NCI-H2227 treated with DMSO at 0.1 percent for 48 hours (cell line): ENCODE measurements at regions not wholly inside any gene's neighbourhood (a gene's known extent, or its start where the extent isn't known, plus 50 kb on each side); places are given as distances from the start of the nearest gene placed in this dataset.

Experiments used
- DNase-seq: peaks from one replicate; lab custom pipeline; 2025; lab: John Stamatoyannopoulos, UW

DNA sequence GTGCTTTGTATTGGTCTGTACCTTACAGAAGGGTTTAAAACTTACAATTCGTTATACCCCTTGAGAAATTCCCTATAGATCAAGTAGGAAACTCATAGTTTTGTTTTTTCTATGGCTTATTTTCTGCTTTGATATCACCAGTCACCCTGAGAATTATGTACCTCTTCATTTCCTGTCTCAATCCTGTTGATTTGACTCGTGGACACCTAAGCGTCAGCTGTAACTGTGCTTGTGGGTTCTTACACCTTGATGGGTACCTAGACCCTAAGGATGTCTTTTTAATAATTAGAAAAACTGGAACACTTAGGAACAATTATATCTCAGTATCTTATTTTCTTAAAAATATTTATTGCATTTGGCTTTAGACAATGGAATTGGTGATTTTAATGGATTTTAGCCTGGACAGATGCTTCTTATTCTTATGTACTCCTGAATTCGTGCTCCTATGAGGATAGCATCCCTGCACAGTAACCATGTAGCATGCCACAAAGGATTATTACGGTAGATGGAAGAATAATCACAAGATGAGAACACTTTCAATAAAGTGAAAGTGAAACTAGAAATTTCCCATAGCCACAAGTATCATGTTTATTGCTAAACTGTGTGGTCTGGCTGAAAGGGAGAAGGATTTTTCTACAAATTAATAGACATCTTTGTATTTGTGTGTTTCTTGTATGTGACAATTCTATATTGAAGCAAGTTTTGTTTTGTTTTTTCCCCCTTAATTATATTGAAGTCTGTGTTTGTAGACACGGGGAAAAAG, 1920.3 kb upstream of the WWC1 start:
- DNase-seq: peak; percentile 17

DNA sequence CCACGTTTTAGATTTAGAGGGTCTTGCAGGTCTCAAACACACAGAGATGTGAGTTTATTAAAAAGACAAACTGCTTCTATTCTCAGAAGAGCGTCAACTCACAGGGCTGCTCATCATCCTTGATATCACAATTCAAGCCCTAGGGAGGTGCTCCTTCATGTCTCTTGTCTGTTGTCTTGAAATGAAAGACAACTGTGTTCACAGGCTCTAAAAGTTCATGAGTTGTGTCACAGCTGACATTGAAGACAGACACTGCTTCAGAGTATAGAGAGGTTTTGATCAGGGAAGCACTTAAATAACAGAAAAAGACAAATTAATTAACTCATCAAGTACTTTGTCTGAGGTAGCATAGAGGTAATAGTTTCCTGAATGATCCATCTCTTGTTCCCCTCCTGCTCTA, 1917.6 kb upstream of the WWC1 start:
- no peak for DNase-seq

DNA sequence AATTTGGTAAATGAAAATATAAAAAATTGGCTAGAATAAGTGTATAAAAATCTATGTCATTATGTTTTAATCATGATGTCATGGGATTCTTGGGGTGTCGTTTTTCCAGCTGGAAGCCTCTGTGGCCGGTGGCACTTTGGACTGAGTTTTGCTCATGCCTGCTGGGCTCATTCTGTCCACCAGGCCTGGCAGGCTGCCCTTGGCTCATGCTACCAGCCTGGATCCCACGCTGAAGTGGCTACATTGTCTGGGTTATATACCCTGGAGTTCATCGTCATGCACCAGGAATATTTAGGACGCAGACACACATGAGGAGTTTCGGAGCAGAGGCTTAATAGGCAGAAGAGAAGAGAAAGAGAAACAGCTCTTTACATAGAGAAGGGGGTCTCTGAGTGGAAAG, 1913.7 kb upstream of the WWC1 start:
- DNase-seq: no peak

DNA sequence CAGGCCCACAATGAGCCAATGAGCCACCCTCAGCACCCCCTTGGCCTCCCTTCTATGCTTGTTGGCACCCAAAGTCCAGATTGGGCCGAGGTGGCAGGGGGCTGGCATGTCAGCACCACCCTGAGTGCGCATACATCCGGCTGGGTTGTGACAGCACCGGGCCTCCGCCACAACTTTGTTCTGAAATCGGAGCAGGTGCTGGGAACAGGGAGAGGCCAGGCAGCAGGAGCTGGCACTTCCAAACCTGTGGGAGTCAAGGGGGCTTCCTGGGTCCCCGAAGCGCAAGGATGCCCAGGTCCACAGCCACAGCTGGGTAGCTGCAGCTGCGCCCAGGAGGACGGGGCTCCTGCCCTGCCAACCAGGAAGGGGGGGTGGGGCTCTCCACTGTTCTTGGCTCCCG, 1911.9 kb upstream of the WWC1 start:
- DNase-seq: no peak

DNA sequence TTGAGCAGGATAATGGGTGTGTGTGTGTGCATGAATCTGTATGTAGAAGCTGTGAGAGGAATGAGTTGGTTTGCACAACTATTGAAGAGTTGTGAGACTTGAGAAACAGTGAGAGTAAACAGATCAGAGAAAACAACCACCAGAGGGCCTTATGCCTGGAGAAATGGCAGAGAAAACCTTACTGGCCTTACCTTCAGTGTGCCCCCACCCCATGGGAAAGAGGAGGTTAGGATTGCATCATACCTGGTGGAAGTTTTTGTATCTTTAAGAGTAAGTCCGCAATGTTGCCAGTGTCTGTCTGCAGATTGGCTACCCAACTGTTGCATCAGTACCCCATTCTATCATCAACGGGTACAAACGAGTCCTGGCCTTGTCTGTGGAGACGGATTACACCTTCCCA, 1909.4 kb upstream of the WWC1 start:
- no peak for DNase-seq

DNA sequence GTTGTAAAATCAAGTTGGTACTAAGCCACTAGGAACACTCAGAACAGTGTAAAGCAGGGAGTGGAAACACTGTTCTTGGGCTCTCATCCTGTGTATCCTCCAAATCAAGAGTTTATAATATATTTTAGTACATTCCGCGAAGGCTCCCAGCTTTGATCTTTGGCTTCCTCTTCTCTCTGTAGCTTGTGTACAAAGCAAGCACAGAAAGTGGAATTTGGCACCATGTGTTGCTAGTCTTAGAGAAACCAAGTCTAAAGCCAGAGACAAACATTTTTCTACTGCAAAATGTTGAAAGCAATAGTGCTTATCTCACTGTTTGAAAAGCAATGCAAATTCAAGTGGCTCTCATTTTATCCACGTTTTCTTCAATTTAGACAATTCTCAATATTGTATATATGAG, 1893.3 kb upstream of the WWC1 start:
- no peak for DNase-seq

DNA sequence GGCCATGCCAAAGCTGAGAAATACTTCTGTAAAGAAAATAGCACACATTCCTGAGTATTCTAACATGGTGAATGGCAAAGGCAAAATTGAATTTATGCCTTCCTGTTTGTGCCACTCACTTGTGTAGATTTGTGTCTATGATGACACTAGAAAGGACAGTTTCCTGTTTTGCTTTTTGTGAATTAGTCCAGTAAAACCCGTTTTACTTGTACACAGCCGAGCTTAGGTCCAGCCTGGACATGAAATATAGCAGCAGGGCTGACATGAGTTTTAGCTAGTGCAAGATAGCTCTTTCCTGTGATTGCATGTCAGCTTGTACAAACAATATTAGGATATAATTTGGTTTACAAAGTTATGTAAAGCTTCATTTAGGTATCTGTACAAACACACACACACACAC, 1891.7 kb upstream of the WWC1 start:
- DNase-seq: no peak

DNA sequence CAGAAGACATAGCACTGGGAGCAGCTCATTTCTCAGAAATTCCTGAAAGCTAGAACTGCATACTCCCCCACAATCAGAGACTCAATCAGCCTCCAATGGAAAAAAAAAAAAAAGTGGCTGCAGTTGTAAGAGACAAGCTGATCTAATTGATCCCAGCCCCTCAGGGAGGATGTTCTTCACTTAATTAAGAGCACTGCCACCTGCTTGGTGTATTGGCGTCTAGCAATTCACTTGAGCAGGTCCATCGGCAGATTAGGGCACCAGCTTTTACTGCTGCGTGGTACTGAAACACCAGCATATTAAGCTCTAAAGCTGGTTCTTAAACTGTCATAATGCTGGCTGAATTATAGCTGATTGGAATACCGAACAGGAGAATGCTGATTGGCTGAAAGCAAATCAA, 1890.1 kb upstream of the WWC1 start:
- DNase-seq: no peak

DNA sequence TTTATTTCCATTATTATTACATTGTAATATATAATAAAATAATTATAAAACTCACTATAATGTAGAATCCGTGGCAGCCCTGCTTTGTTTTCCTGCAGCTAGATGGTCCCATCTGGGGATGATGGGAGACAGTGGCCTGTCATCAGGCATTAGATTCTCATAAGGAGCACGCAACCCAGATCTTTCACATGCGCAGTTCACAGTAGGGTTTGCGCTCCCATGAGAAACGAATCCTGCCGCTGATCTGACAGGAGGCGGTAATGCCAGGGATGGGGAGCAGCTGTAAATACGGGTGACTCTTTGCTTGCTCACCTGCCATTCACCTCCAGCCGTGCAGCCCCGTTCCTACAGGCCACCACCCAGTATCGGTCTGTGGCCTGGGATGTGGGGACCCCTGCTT, 1879.3 kb upstream of the WWC1 start:
- no peak for DNase-seq

DNA sequence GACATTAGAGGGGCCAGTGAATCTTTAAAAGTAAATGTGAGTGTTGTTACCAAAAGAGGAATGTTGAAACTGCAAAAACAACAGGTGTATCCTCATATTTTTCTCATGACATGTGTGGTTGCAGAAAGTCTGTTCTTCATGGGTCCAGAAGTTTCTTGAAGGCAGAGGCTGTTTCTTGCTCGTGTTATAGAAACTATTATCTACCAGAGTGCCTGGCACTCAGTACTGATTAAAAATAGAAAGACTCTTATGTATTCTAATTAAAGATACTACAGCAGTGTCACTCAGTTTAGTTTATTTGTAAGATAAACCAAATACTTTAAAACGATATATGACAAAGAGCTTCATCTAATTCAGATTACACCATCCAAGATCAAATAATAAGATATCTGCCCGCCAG, 1864.2 kb upstream of the WWC1 start:
- DNase-seq: no peak

DNA sequence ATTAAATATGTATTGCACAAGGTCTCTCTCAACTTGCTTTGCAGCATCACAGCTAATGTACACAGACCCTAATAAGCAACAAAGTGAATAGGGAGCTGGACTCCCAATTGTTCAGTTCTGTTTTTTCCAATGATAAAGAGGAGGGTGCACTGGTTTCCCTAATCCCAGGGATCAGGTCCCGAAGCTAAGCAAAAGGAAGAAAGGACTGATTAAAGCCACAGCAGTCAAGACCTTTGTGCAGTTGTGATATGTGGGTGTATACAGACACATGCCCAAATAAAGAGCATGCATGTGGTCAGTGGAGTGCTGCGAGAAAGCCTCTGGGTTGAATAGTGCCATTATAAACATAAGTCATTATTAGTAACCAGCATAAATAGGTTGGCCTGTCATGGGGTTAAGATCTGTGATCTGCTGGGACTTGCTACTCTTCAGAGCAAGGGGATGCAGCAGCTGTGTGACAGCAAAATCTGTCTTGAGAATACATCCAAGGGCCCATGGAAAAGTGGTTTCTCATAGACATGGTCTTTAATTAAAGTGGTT, 1863.1 kb upstream of the WWC1 start:
- DNase-seq: no peak

DNA sequence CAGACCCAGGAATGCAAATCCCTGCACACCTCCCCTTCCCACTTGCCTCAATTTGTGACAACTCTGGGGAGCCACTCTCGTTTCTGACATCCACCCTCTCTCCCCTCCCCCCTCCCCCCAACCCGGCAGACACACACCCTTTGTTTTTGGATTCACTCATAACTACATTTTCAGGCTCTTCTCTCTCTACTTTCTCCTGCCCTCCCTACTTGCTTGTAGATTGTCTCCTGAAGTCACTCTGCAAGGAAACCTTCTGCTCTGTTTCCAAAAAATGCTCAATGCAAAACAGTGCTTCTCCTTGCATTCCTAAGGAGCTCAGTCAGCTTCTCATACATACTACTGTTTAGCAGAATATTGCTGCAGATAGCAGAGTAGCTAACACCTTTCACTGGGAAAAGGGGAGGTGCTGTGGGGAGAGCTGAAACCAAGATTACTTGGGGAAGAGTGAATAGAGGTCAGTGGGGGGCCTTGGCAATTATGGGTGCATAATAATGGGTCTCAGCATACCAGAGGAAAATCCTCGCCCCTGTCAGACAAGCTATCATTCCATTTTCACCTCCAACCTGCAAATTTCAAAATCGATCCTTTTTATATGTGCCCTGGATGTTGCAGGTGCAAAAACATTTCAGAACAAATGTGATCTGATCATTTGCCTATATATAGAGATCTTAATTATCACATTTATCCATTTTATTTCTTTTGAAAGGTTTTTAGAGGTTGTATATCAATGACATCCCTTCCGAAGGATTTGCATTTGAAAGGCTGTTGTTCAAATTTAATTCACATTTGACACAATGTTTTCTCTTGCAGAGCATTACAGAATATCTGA, 1860.7 kb upstream of the WWC1 start:
- peak; percentile 5 for DNase-seq

DNA sequence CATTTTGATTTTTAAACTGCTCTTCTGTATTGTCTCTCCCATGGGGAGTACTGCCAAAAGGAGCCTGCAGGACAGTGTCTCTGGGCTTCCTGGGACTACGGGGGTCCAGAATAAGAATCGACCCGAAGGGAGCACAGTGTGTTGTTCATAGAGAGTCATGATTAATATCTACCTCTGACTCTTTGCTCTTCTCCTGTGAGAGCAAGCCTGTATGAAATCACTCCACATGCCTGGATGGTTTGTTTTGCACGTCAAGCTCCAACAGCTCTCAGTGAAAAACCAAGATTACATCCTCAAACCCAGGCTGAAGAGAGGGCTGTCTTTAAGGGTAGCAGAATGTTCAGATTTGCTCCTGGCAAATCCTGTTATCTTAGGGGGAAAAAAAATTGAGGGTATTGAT, 1860.0 kb upstream of the WWC1 start:
- DNase-seq: no peak

DNA sequence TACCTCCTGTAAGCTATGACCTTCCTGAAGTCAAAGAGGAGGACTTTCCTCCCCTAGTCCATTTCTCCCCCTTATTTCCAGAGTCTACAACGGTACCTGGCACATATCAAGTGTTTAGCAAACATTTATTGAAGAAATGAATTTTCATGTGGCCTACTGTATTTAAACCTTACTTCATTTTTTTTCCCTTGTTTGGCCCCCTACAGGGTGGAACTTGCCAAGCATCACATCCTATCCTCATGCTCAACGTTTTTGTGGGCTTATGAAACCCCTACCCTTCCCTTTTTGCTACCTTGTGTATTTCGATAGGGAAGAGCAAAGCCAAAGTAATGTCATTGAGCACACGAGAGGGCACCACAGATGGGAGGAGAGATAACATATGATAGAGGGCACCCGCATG, 1857.8 kb upstream of the WWC1 start:
- DNase-seq: no peak

DNA sequence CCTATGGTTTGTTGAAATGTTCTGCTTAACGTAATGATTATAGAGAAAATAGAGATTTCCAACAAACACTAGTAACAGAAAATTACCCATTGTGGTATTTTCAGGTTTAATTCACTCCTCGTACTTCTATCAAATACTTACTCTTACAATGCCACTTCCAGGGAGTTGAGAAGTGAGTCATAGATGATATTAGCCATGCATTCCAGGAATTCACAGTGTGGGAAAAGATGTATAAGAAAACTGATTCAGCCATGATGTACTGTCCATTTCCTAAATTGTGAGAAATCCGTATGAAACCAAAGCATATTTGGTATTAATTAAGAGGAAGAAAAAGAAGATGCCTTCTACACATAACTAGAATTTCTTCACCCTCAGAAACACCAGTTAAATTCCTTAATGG, 1854.6 kb upstream of the WWC1 start:
- no peak for DNase-seq

DNA sequence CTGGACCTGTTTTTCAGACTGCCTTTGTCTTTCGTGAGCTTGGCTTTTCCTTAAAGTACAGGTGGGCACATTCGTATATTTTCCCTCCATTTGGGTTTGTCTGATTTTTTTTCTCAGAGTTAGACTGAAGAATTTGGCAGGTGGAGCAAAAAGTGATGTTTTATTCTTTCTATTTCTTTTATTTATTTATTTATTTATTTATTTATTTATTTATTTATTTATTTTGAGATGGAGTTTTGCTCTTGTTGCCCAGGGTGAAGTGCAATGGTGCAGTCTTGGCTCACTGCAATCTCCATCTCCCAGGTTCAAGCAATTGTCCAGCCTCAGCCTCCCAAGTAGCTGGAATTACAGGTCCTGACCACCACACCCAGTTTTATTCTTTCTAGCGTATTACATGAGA, 1805.1 kb upstream of the WWC1 start:
- no peak for DNase-seq

DNA sequence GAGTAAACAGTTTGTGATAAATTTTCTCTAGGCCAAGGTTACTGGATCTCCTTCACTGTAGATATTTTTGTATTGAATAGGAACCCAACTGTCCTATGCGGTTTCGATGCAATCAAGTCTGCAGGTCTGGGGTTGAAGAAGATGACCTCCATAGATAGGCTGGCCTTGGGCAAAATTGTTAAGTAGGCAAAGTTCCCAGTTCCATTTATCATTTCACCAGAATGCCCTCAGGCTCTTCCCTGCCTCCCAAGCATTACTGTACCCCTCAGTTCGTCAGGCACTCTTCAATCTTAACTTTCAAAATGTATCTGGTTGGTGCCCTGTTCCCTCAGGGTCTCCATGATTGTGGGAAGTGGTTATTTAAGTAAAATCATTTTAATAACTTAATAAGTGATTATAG, 1802.9 kb upstream of the WWC1 start:
- DNase-seq: no peak

DNA sequence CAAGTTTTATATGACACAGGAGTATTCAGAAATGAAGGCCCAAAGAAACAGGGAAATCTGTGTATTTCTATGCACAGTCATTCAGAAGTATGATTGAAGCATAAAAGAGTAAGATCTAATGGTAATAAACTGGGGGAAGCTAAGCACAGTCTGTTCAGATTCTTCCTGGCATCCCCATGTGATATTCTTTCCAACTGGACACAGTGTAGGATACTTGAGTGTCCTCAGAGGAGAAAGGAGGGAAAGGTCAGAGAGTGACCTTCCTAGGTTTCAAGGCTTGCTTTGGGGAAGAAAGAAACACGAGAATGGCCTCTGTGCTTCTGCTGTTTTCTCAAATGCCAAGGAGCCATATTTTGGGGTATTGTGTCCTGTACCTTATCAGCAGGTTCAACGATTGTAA, 1798.4 kb upstream of the WWC1 start:
- no peak for DNase-seq

DNA sequence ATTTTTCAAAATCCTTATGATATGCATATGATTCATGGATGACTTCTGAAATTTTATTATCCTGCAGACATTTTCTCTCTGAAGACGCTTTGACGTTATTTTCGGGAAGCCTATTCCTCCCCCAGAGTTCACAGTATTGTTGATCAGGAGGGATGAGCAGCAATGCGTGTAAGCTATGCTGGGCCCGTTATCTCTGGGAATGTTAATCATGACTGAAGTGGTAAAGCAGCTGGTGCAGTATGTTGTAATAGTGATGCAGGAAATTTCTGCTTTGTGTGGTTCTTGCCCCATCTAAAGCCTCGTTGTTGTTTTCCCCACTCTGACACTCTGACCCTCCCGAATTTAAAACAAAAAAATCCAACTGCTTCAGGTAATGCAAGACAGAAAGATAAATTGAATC, 1797.8 kb upstream of the WWC1 start:
- no peak for DNase-seq

DNA sequence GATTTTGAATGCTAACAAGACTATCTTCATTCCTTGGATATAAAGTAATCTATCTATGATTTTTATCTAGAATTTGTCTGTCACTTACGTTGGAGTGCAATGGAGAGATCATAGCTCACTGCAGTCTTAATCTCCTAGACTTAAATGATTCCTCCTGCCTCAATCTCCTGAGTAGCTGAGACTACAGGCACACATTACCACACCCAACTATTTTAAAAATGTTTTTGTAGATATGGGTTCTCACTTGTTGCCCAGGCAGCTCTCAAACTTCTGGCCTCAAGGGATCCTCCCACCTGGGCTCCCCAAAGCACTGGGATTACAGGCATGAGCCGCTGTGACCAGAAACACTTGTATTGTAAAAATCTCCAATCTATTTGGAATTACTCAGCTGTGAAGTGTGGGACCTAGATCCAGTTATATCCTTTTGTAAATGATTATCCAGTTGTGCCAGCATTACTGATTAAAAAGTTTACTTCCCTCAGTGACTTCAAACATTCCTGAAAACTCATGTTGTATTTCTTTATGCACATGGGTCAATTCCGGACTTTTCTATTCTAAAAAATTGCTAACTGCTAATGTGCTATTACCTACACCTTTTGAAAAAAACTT, 1793.8 kb upstream of the WWC1 start:
- no peak for DNase-seq

DNA sequence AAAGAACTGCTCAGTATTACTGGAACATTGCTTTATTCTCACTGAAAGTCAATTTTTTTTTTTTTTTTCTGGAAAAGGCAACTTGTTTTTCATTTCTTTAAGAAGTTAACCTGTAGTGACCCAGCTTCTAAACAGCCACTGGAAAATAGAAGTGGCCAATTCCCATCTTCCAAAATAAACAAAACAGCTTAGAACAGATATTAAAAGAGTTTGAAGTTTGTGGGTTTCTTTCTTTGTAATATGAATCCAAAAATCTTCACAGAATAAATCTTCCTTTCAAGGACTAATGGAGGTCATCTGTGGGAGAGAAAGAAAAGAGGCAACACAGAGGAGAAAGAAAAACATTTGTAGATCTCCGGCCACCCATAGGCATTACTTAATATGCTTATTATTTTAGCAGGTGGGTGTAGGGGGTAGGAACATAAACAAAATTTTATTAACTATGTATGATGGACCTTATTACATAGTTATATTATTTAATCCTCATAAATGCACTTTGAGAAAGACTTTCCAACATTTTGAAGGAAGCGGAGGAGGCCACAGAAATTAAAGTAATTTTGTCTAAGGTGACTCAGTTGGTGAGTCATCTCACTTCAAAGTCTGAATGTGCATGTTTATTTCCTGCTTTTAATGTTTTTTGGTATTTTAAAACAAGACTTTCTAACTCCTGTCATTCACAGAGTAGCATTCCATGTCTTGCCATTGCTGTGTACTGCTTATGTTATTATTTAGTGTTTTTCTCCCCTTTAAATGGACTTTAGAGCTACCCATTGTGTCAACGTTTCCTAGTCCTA, 1791.8 kb upstream of the WWC1 start:
- DNase-seq: no peak

DNA sequence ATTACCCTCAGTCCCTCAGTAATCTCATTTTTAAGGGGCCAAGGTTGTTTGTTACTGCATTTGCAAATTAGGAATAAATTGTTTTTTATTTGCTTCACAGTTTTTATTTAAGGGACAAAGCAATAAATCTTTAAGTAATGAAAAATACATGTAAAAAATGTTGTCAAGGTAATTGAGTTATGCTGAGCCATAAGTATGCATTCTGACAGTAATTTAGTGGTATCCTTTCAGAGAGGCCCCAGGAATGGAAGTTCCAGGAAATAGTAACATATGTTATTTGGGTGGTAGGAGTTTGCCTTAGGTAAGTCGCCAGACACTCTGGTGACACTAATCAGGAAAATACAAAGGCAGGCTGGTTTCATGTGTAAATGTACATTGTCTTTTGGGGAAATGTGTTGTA, 1787.9 kb upstream of the WWC1 start:
- DNase-seq: no peak
